ENCODE measurements at regions not wholly inside any gene's neighbourhood (a gene's known extent, or its start where the extent isn't known, plus 50 kb on each side); places are given as distances from the start of the nearest gene placed in this dataset.

DNA sequence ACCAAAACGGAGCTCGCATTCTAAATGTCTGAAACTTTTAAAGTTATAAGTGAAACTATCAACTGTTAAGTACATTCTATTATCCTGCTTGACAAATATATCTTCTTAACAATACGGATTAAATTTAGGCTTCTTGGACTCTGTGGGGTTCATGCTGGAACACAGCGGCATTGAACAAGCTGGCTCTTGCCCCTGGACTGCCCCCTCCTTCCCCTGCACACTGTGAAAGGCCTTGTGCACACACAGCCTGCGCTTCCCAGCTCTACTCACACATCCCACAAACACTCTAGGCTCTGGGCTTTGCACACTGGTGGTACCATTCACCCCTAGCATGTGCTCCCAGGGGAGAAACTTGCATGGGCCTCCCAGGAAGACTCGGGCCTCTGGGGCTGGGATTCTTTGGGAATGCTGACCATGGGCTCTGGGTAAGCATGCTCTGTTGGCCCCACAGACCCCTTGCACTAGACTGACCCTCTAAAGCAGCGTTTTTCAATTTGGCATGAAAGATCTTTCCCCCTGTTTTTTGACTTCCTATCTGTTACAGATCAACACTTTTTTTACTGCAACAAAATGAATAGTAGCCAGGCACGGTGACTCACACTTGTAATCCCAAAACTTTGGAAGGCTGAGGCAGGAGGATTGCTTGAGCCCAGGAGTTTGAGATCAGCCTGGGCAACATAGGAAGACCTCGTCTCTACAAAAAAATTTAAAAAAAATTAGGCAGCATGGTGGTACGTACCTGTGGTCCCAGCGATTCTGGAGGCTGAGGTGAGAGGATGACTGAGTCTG, 96.2 kb upstream of the CPM start:
- TF ChIP-seq, protein P1, sequence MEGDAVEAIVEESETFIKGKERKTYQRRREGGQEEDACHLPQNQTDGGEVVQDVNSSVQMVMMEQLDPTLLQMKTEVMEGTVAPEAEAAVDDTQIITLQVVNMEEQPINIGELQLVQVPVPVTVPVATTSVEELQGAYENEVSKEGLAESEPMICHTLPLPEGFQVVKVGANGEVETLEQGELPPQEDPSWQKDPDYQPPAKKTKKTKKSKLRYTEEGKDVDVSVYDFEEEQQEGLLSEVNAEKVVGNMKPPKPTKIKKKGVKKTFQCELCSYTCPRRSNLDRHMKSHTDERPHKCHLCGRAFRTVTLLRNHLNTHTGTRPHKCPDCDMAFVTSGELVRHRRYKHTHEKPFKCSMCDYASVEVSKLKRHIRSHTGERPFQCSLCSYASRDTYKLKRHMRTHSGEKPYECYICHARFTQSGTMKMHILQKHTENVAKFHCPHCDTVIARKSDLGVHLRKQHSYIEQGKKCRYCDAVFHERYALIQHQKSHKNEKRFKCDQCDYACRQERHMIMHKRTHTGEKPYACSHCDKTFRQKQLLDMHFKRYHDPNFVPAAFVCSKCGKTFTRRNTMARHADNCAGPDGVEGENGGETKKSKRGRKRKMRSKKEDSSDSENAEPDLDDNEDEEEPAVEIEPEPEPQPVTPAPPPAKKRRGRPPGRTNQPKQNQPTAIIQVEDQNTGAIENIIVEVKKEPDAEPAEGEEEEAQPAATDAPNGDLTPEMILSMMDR (IDR thresholded peaks at IDR 0.05), result no peak
- Histone ChIP-seq H3K36me3 (no peaks in the 10 kb centered on the region), H3K9me3 (no peaks in the 10 kb centered on the region), H3K4me1 (no peaks in the 10 kb centered on the region), H3K4me3 (no peak overlapping the region), H3K27ac (no peak overlapping the region), H3K27me3 (no peaks in the 10 kb centered on the region)
- no peak for DNase-seq (ENCODE audit: low spot score in 2 of 2)
- intact Hi-C loops (cut with DNase I), result no loop called here

DNA sequence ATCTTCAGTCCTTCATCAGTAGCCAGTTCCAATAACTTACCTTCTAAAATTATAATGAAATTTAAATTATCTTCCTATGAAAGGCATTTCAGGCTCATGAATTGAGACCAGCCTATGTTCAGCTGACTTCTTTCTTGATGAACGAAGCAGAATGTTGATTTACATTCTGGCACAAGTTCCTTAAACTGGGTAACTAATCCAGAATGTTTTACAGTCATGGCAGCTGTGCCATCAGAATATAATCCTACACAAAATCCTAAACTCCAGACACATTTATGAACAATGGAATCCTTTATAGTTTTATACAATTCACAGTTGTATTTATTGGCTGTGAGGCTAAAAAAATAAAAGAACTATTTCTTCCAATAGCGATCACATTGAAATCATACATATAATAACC, 97.3 kb upstream of the CPM start:
- Histone ChIP-seq H3K4me1 (no peaks in the 10 kb centered on the region), H3K27me3 (no peaks in the 10 kb centered on the region), H3K9me3 (no peaks in the 10 kb centered on the region), H3K36me3 (no peaks in the 10 kb centered on the region), H3K27ac (no peak overlapping the region), H3K4me3 (no peak overlapping the region)
- no peak for DNase-seq (ENCODE audit: low spot score in 2 of 2)
- TF ChIP-seq, protein P1 (IDR thresholded peaks at IDR 0.05), result no peak
- intact Hi-C loops (cut with DNase I), result no loop called here

DNA sequence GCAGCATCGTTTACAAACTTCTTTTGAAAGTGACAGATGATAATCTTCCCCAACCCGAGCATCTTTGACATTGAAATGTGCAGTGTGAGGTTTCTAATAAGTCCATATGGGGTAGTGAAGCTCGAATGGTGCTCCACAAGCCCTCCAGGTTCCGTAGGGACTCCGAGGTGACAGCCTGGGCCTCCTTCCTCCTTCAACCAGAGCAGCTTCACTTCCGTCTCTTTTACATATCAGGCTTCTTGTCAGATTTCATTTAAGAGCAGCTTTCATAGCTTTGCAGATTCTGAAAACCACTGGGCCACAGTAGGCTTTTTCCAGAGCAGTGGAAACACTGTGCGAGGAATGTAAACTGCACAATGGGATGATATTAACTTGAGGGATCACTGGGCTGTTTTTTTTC, 103.6 kb upstream of the CPM start:
- Histone ChIP-seq H3K4me3 (no peak overlapping the region), H3K36me3 (no peaks in the 10 kb centered on the region), H3K9me3 (no peaks in the 10 kb centered on the region), H3K27me3 (no peaks in the 10 kb centered on the region), H3K27ac (no peak overlapping the region), H3K4me1 (no peaks in the 10 kb centered on the region)
- intact Hi-C loops (cut with DNase I), result no loop called here
- TF ChIP-seq, protein P1 (IDR thresholded peaks at IDR 0.05), result no peak
- DNase-seq (ENCODE audit: low spot score in 2 of 2), result no peak

DNA sequence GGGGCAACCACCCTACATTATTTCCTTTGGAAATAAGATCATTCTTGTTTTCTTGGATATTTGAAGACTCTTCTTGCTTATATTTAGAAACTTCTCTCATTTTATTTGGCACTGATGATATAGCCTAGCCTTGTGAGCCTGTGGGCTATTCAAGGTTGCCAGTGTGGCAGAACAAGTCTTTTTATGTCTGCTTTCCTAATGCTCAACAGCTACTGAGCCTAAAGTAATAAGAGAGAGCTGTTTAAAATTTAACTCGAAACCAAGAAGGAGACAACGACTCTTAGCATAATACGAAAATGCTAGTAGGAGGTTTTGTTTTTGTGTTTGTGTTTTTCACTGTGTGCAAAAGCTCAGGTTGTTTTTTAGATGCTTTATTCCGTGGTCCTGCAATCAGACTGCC, 104.0 kb upstream of the CPM start:
- no peak for DNase-seq (ENCODE audit: low spot score in 2 of 2)
- H3K27ac ChIP-seq, result no peak overlapping the region
- no peaks in the 10 kb centered on the region for H3K4me1 ChIP-seq
- H3K27me3 ChIP-seq, result no peaks in the 10 kb centered on the region
- TF ChIP-seq, protein P1 (IDR thresholded peaks at IDR 0.05), result no peak
- H3K36me3 ChIP-seq, result no peaks in the 10 kb centered on the region
- intact Hi-C loops (cut with DNase I), result no loop called here
- H3K4me3 ChIP-seq, result no peak overlapping the region
- H3K9me3 ChIP-seq, result no peaks in the 10 kb centered on the region

DNA sequence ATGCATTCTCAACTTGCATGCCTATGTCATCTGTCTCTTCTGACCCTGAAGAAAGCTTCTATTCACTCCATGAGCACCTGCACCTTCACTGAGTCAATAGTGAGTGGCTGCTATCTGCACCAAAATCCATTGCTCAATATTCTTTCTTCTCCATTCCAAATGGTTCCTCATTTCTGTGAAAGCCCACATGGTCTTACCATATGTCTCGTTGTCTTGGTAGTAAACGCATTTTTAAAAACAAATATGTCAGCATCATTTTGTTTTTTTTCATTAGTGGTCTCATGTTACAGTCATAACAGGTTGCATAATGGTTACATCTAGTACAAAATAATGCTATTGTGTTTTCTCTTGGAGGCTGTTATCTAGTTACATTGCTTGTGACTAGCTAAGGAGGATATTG, 106.9 kb upstream of the CPM start:
- DNase-seq (ENCODE audit: low spot score in 2 of 2), result no peak
- H3K36me3 ChIP-seq, result no peaks in the 10 kb centered on the region
- TF ChIP-seq, protein P1 (IDR thresholded peaks at IDR 0.05), result no peak
- H3K9me3 ChIP-seq, result no peaks in the 10 kb centered on the region
- no peaks in the 10 kb centered on the region for H3K4me1 ChIP-seq
- intact Hi-C loops (cut with DNase I), result no loop called here
- H3K27ac ChIP-seq, result no peak overlapping the region
- H3K27me3 ChIP-seq, result no peaks in the 10 kb centered on the region
- H3K4me3 ChIP-seq, result no peak overlapping the region

DNA sequence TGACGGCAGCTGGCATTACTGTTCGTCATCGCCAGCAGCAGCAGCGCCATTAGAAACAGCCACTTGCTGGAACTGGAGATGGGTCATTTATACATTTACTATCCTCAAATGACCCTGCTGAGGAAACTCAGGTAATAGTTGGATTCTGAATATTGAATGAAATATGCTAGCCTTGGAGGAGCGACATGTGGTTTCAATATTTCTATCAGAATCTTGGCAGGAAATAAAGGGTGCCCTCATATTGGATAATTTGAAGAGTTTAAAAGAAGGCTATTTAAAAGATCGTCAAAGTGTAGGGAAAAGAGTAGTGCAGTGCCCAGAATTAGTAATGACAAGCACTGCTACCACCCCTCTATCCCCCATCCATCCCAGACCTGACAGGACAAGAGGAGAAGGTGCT, 109.6 kb upstream of the CPM start:
- Histone ChIP-seq H3K4me1 (no peaks in the 10 kb centered on the region), H3K27me3 (no peaks in the 10 kb centered on the region), H3K27ac (no peak overlapping the region), H3K9me3 (no peaks in the 10 kb centered on the region), H3K4me3 (no peak overlapping the region), H3K36me3 (no peaks in the 10 kb centered on the region)
- DNase-seq (ENCODE audit: low spot score in 2 of 2), result no peak
- intact Hi-C loops (cut with DNase I), result no loop called here
- TF ChIP-seq, protein P1 (IDR thresholded peaks at IDR 0.05), result no peak

Measured in ascending aorta (tissue), 2 donors.